ACC112 (cell line): ENCODE measurements at regions not wholly inside any gene's neighbourhood (a gene's known extent, or its start where the extent isn't known, plus 50 kb on each side); places are given as distances from the start of the nearest gene placed in this dataset.
"Not testable (repeated sequence)": the region's sequence is repeated elsewhere in the genome, so short reads cannot be mapped to it uniquely, and the experiment has no call there.

ENCODE experiments used
- H2AFZ ChIP-seq: fragments of 200-600 bp; sonication (generic); one replicate; pipeline ENCODE4 v1.6.0; 2017; ENCODE audit warnings: antibody characterized with exemption, low read length; ENCODE audit not compliant: unreplicated experiment
- H3K27ac ChIP-seq: fragments of 200-600 bp; sonication (generic); 2 replicates; pipeline ENCODE4 v1.5.1; 2014; ENCODE audit warnings: low read depth, mild to moderate bottlenecking, antibody characterized with exemption, low read length, moderate library complexity
- H3K27me3 ChIP-seq: fragments of 200-600 bp; sonication (generic); 2 replicates; pipeline ENCODE4 v1.6.1; 2014; ENCODE audit warnings: mild to moderate bottlenecking, antibody characterized with exemption, low read length, moderate library complexity, mixed read lengths; ENCODE audit not compliant: insufficient read depth
- H3K36me3 ChIP-seq: fragments of 200-600 bp; sonication (generic); 2 replicates; pipeline ENCODE4 v1.6.1; 2016; ENCODE audit warnings: mild to moderate bottlenecking, antibody characterized with exemption, low read length, moderate library complexity, mixed read lengths; ENCODE audit not compliant: insufficient read depth
- H3K4me1 ChIP-seq: fragments of 200-600 bp; sonication (generic); one replicate; pipeline ENCODE4 v1.6.1; 2016; ENCODE audit warnings: low read length, mixed read lengths; ENCODE audit not compliant: insufficient read depth, unreplicated experiment, control insufficient read depth
- H3K4me3 ChIP-seq: fragments of 200-600 bp; sonication (generic); 2 replicates; pipeline ENCODE4 v1.5.1; 2014; ENCODE audit warnings: mild to moderate bottlenecking, low read depth, low read length
- H3K79me2 ChIP-seq: fragments of 200-600 bp; sonication (generic); one replicate; pipeline ENCODE4 v1.6.0; 2016; ENCODE audit warnings: low read length; ENCODE audit not compliant: control insufficient read depth, unreplicated experiment, insufficient read depth

GRCh38 chr6:139449611-139450000 is 75.2 kb upstream of the CITED2 start:
- Histone ChIP-seq H3K4me1 (peaks cover 29% of the 10 kb centered on the region), H2AFZ (peak overlapping the region; percentile 39), H3K79me2 (no peaks in the 10 kb centered on the region), H3K36me3 (no peaks in the 10 kb centered on the region), H3K27ac (peak overlapping the region; percentile 20), H3K27me3 (no peaks in the 10 kb centered on the region), H3K4me3 (no peak overlapping the region)

GRCh38 chr6:139448998-139449610 is 74.7 kb upstream of the CITED2 start:
- no peaks in the 10 kb centered on the region for H3K79me2 ChIP-seq
- H3K4me1 ChIP-seq, result peaks cover 29% of the 10 kb centered on the region
- peak overlapping the region; percentile 20 for H3K27ac ChIP-seq
- H3K36me3 ChIP-seq, result no peaks in the 10 kb centered on the region
- no peaks in the 10 kb centered on the region for H3K27me3 ChIP-seq
- H2AFZ ChIP-seq, result peak overlapping the region; percentile 39
- H3K4me3 ChIP-seq, result no peak overlapping the region

- H3K4me3 ChIP-seq, result no peak overlapping the region
- no peaks in the 10 kb centered on the region for H3K27me3 ChIP-seq
- peak overlapping the region; percentile 48 for H2AFZ ChIP-seq
- H3K79me2 ChIP-seq, result no peaks in the 10 kb centered on the region
- H3K27ac ChIP-seq, result no peak overlapping the region
- peaks cover 29% of the 10 kb centered on the region for H3K4me1 ChIP-seq
- H3K36me3 ChIP-seq, result no peaks in the 10 kb centered on the region
These were observed 73.7 kb upstream of the CITED2 start for GRCh38 chr6:139448051-139448649.

- Histone ChIP-seq H3K27me3 (no peaks in the 10 kb centered on the region), H2AFZ (no peak overlapping the region), H3K4me1 (peaks cover 27% of the 10 kb centered on the region), H3K79me2 (no peaks in the 10 kb centered on the region), H3K4me3 (no peak overlapping the region), H3K27ac (no peak overlapping the region), H3K36me3 (no peaks in the 10 kb centered on the region)
These were observed 73.2 kb upstream of the CITED2 start for GRCh38 chr6:139447656-139447975.

- Histone ChIP-seq H3K4me1 (peaks cover 21% of the 10 kb centered on the region), H2AFZ (no peak overlapping the region), H3K27me3 (no peaks in the 10 kb centered on the region), H3K79me2 (no peaks in the 10 kb centered on the region), H3K36me3 (no peaks in the 10 kb centered on the region), H3K4me3 (no peak overlapping the region), H3K27ac (no peak overlapping the region)
These were observed 72.6 kb upstream of the CITED2 start for GRCh38 chr6:139446768-139447655.

- H3K4me1 ChIP-seq, result peaks cover 19% of the 10 kb centered on the region
- no peak overlapping the region for H3K4me3 ChIP-seq
- no peaks in the 10 kb centered on the region for H3K27me3 ChIP-seq
- H3K79me2 ChIP-seq, result no peaks in the 10 kb centered on the region
- no peak overlapping the region for H2AFZ ChIP-seq
- no peak overlapping the region for H3K27ac ChIP-seq
- H3K36me3 ChIP-seq, result no peaks in the 10 kb centered on the region
These were observed 71.8 kb upstream of the CITED2 start for GRCh38 chr6:139446138-139446715.

GRCh38 chr6:139444273-139444787 is 69.9 kb upstream of the CITED2 start:
- peaks cover 12% of the 10 kb centered on the region for H3K4me1 ChIP-seq
- not testable (repeated sequence) for H3K27ac ChIP-seq

GRCh38 chr6:139443231-139444112 is 69.0 kb upstream of the CITED2 start:
- Histone ChIP-seq H2AFZ (no peak overlapping the region), H3K79me2 (no peaks in the 10 kb centered on the region), H3K27me3 (no peaks in the 10 kb centered on the region), H3K27ac (no peak overlapping the region), H3K36me3 (no peaks in the 10 kb centered on the region), H3K4me1 (peaks cover 10% of the 10 kb centered on the region), H3K4me3 (no peak overlapping the region)

More at GRCh38 chr6:139444273-139444787, 69.9 kb upstream of the CITED2 start:
- not testable (repeated sequence) for H3K79me2 ChIP-seq, H3K36me3 ChIP-seq, H2AFZ ChIP-seq, H3K4me3 ChIP-seq, H3K27me3 ChIP-seq

GRCh38 chr6:139442188-139442671 is 67.8 kb upstream of the CITED2 start:
- Histone ChIP-seq H2AFZ (no peak overlapping the region), H3K27ac (no peak overlapping the region), H3K79me2 (no peaks in the 10 kb centered on the region), H3K4me1 (no peaks in the 10 kb centered on the region), H3K4me3 (no peak overlapping the region), H3K36me3 (no peaks in the 10 kb centered on the region), H3K27me3 (no peaks in the 10 kb centered on the region)

GRCh38 chr6:139439349-139439748 is 64.9 kb upstream of the CITED2 start:
- H3K36me3 ChIP-seq, result no peaks in the 10 kb centered on the region
- no peak overlapping the region for H2AFZ ChIP-seq
- no peaks in the 10 kb centered on the region for H3K27me3 ChIP-seq
- H3K4me3 ChIP-seq, result no peak overlapping the region
- H3K79me2 ChIP-seq, result no peaks in the 10 kb centered on the region
- H3K4me1 ChIP-seq, result no peaks in the 10 kb centered on the region
- no peak overlapping the region for H3K27ac ChIP-seq
